NOMO-1 treated with DMSO at 0.1 percent for 48 hours (cell line): ENCODE measurements at regions not wholly inside any gene's neighbourhood (a gene's known extent, or its start where the extent isn't known, plus 50 kb on each side); places are given as distances from the start of the nearest gene placed in this dataset.
"Not testable (repeated sequence)": the region's sequence is repeated elsewhere in the genome, so short reads cannot be mapped to it uniquely, and the experiment has no call there.

Experiments
- DNase-seq: peaks from one replicate; lab custom pipeline; 2025; ENCODE audit not compliant: unreplicated experiment; lab: John Stamatoyannopoulos, UW

GRCh38 chr9:84054341-84055010 is 73.9 kb downstream of the RMI1 start:
- DNase-seq: no peak

- no peak for DNase-seq
These were observed 77.1 kb downstream of the RMI1 start for GRCh38 chr9:84057662-84058061.

GRCh38 chr9:84059936-84060335 is 79.3 kb downstream of the RMI1 start:
- DNase-seq: no peak

- no peak for DNase-seq
These were observed 81.1 kb downstream of the RMI1 start for GRCh38 chr9:84061613-84062193.

- no peak for DNase-seq
These were observed 81.9 kb downstream of the RMI1 start for GRCh38 chr9:84062538-84062937.

- no peak for DNase-seq
These were observed 87.2 kb downstream of the RMI1 start for GRCh38 chr9:84067821-84068220.

GRCh38 chr9:84068872-84069271 is 88.3 kb downstream of the RMI1 start:
- no peak for DNase-seq

- DNase-seq: no peak
These were observed 90.0 kb downstream of the RMI1 start for GRCh38 chr9:84070590-84070989.

- DNase-seq: no peak
These were observed 92.1 kb downstream of the RMI1 start for GRCh38 chr9:84072621-84073180.

GRCh38 chr9:84075004-84075403 is 94.4 kb downstream of the RMI1 start:
- no peak for DNase-seq

GRCh38 chr9:84076384-84076783 is 95.8 kb downstream of the RMI1 start:
- DNase-seq: no peak

GRCh38 chr9:84077816-84078215 is 97.2 kb downstream of the RMI1 start:
- not testable (repeated sequence) for DNase-seq

GRCh38 chr9:84079994-84080393 is 99.4 kb downstream of the RMI1 start:
- DNase-seq: no peak

GRCh38 chr9:84101964-84102632 is 121.5 kb downstream of the RMI1 start:
- DNase-seq: no peak

- DNase-seq: no peak
These were observed 123.2 kb downstream of the RMI1 start for GRCh38 chr9:84103651-84104377.

GRCh38 chr9:84107081-84107480 is 126.5 kb downstream of the RMI1 start:
- DNase-seq: no peak

GRCh38 chr9:84107995-84108394 is 127.4 kb downstream of the RMI1 start:
- DNase-seq: no peak

GRCh38 chr9:84111726-84112125 is 131.1 kb downstream of the RMI1 start:
- DNase-seq: no peak

GRCh38 chr9:84121991-84122523 is 141.5 kb downstream of the RMI1 start:
- no peak for DNase-seq

GRCh38 chr9:84122572-84122971 is 142.0 kb downstream of the RMI1 start:
- no peak for DNase-seq
